Neural crest cell (in vitro differentiated cells): ENCODE measurements at regions not wholly inside any gene's neighbourhood (a gene's known extent, or its start where the extent isn't known, plus 50 kb on each side); places are given as distances from the start of the nearest gene placed in this dataset.

Experiments
- DNase-seq: peaks from one replicate; pipeline ENCODE4 v3.0.0; 2021; ENCODE audit warnings: low read depth, mixed read lengths, low spot score
- H3K27ac Mint-ChIP-seq: one replicate; pipeline ENCODE4 v1.8.0; 2021; ENCODE audit warnings: mild to moderate bottlenecking, mixed read lengths; ENCODE audit not compliant: unreplicated experiment
- H3K27me3 Mint-ChIP-seq: 2 replicates; pipeline ENCODE4 v1.8.0; 2021; ENCODE audit warnings: low read depth, mild to moderate bottlenecking, mixed read lengths
- H3K36me3 Mint-ChIP-seq: 2 replicates; pipeline ENCODE4 v1.8.0; 2021; ENCODE audit warnings: low read depth, mild to moderate bottlenecking, mixed read lengths
- H3K4me1 Mint-ChIP-seq: 2 replicates; pipeline ENCODE4 v1.8.0; 2021; ENCODE audit warnings: mixed read lengths
- H3K4me3 Mint-ChIP-seq: one replicate; pipeline ENCODE4 v1.8.0; 2021; ENCODE audit warnings: mild to moderate bottlenecking, mixed read lengths
- H3K9me3 Mint-ChIP-seq: 2 replicates; pipeline ENCODE4 v1.8.0; 2021; ENCODE audit warnings: mixed read lengths
- TF ChIP-seq, protein P1 (sequence below): fragments of 200-600 bp; sonication (generic); conservative IDR thresholded peaks from 2 replicates; pipeline ENCODE4 v1.5.0; 2021; ENCODE audit warnings: antibody characterized with exemption, mild to moderate bottlenecking

DNA sequence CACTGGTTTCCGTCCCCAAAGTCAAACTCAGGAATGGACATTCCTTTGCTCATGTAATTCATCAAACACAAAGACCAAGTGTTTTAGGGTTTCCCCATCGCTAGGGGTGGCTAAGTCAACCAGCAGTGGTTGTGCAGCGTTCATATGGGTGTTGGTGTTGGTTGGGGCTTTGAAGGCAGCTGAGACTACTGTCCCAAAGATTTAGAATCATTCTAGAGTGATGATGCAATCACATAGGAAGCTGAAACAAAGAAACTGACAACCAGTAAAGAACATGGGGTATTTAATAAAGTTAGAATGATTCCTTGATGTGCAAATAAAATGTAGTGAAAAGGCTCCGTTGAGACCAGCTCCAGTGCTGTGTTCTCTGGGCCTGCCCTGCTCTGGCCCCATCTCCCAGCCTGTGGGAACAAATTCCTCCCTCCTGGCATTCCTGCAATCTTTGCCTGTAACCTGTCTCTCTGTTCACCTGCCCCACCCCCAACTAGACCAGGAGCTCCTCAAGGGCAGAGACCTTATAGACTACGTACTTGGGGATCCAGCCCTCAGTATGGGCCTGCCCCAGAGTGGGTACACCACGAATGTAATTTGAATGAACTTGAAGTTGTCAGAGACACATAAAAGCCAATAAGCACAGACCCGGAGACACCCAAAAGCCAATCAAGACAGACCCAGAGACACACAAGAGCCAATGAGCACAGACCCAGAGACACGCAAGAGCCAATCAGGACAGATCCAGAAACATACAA, 191.7 kb upstream of the TWIST2 start:
- H3K9me3 Mint-ChIP-seq = peaks cover 3% of the 10 kb centered on the region
- H3K4me1 Mint-ChIP-seq = peaks cover 21% of the 10 kb centered on the region
- DNase-seq = no peak
- H3K36me3 Mint-ChIP-seq = no peaks in the 10 kb centered on the region
- no peaks in the 10 kb centered on the region for H3K27me3 Mint-ChIP-seq
- no peak overlapping the region for H3K27ac Mint-ChIP-seq
- TF ChIP-seq, protein P1, sequence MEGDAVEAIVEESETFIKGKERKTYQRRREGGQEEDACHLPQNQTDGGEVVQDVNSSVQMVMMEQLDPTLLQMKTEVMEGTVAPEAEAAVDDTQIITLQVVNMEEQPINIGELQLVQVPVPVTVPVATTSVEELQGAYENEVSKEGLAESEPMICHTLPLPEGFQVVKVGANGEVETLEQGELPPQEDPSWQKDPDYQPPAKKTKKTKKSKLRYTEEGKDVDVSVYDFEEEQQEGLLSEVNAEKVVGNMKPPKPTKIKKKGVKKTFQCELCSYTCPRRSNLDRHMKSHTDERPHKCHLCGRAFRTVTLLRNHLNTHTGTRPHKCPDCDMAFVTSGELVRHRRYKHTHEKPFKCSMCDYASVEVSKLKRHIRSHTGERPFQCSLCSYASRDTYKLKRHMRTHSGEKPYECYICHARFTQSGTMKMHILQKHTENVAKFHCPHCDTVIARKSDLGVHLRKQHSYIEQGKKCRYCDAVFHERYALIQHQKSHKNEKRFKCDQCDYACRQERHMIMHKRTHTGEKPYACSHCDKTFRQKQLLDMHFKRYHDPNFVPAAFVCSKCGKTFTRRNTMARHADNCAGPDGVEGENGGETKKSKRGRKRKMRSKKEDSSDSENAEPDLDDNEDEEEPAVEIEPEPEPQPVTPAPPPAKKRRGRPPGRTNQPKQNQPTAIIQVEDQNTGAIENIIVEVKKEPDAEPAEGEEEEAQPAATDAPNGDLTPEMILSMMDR = no peak
- H3K4me3 Mint-ChIP-seq = no peak overlapping the region

- Mint-ChIP-seq H3K9me3 (peaks cover 3% of the 10 kb centered on the region), H3K36me3 (no peaks in the 10 kb centered on the region), H3K27me3 (no peaks in the 10 kb centered on the region), H3K4me1 (peaks cover 21% of the 10 kb centered on the region), H3K27ac (no peak overlapping the region), H3K4me3 (no peak overlapping the region)
- TF ChIP-seq, protein P1 = no peak
- no peak for DNase-seq
Observed at GRCh38 chr2:238657132-238658053, 190.5 kb upstream of the TWIST2 start.

DNA sequence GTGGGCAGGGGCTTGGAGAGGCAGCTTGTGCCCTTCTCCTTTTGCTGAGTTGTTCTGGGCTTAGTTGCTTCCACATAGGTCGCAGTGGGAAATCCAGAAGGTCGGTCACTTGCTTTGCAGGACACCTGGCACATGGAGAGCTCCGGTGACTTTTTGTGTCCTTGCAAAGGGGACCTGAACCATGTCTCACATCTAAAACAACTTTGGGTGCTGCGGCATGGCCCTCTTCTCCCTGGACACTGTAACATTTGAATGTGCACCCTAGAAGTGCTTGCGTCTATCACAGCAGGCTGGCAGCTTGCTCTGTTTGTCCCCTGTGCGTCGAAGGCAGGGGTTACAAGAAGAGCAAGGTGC, 189.9 kb upstream of the TWIST2 start:
- H3K27ac Mint-ChIP-seq = no peak overlapping the region
- TF ChIP-seq, protein P1 = no peak
- H3K4me1 Mint-ChIP-seq = peaks cover 17% of the 10 kb centered on the region
- no peaks in the 10 kb centered on the region for H3K27me3 Mint-ChIP-seq
- no peak for DNase-seq
- peaks cover 7% of the 10 kb centered on the region for H3K9me3 Mint-ChIP-seq
- H3K36me3 Mint-ChIP-seq = peaks cover 2% of the 10 kb centered on the region
- H3K4me3 Mint-ChIP-seq = no peak overlapping the region

DNA sequence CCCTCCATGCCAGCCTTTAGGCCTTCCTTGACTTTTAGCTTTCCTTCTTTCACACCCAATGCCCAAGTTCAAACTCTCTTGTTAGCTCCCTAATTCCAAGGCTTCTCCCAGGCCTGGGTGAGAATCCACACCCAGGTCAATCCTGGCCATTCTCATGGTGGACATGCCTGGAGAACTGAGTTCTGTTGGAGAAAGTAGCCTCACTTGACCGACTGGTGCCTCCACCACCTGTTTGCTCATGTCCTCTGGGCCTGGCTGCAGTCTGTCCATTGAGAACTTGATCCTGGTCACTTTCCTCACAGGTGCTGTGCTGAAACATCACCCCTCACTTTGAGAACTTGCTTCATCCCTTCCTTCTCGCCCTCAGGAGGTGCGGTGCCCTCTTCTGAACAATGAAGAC, 189.1 kb upstream of the TWIST2 start:
- Mint-ChIP-seq H3K27me3 (no peaks in the 10 kb centered on the region), H3K36me3 (peaks cover 2% of the 10 kb centered on the region), H3K4me3 (no peak overlapping the region), H3K27ac (no peak overlapping the region), H3K9me3 (peaks cover 8% of the 10 kb centered on the region), H3K4me1 (peaks cover 11% of the 10 kb centered on the region)
- TF ChIP-seq, protein P1 = no peak
- DNase-seq = no peak

GRCh38 chr2:238659231-238659630, 188.7 kb upstream of the TWIST2 start:
- Mint-ChIP-seq H3K4me1 (peaks cover 7% of the 10 kb centered on the region), H3K27me3 (no peaks in the 10 kb centered on the region), H3K4me3 (no peak overlapping the region), H3K36me3 (peaks cover 2% of the 10 kb centered on the region), H3K9me3 (peaks cover 9% of the 10 kb centered on the region), H3K27ac (peak overlapping the region; percentile 0)
- DNase-seq = no peak
- TF ChIP-seq, protein P1 = no peak
